Peyer's patch (tissue), 4 donors: ENCODE measurements at regions not wholly inside any gene's neighbourhood (a gene's known extent, or its start where the extent isn't known, plus 50 kb on each side); places are given as distances from the start of the nearest gene placed in this dataset.
"Not testable (repeated sequence)": the region's sequence is repeated elsewhere in the genome, so short reads cannot be mapped to it uniquely, and the experiment has no call there.

Source experiments
- DNase-seq, 3 donors: peaks; one replicate each; pipeline ENCODE4 v3.0.0-alpha.2; 2017 to 2019
- H3K27ac ChIP-seq, 4 donors: fragments of 200-600 bp; sonication (generic); one replicate each; pipeline ENCODE4 v1.5.1; 2016 to 2019
- H3K27me3 ChIP-seq, 2 donors: fragments of 200-600 bp; sonication (generic); one replicate each; pipeline ENCODE4 v1.5.1; 2019
- H3K36me3 ChIP-seq, 3 donors: fragments of 200-600 bp; sonication (generic); one replicate each; pipeline ENCODE4 v1.5.1; 2016 to 2019
- H3K4me1 ChIP-seq, 4 donors: fragments of 200-600 bp; sonication (generic); one replicate each; pipeline ENCODE4 v1.5.1; 2016 to 2019
- H3K4me3 ChIP-seq, 4 donors: fragments of 200-600 bp; sonication (generic); 1 replicate in 3 of 4; 2 replicates in 1 of 4; pipeline ENCODE4 v1.5.1; 2016 to 2019; ENCODE audit warnings: mild to moderate bottlenecking in 1 of 4
- H3K9me3 ChIP-seq, 4 donors: fragments of 200-600 bp; sonication (generic); one replicate each; pipeline ENCODE4 v1.5.1; 2016 to 2019; ENCODE audit warnings: mild to moderate bottlenecking in 1 of 4
- POLR2A ChIP-seq, 2 donors: fragments of 450-650 bp; IDR thresholded peaks; one replicate each; pipeline ENCODE4 v1.5.1; 2017; ENCODE audit warnings: antibody characterized with exemption in 2 of 2, mild to moderate bottlenecking in 2 of 2, moderate library complexity in 2 of 2
- TF ChIP-seq, protein P1 (sequence below), 6 experiments: fragments of 450-650 bp in 4 of 6; fragments of 200-600 bp in 2 of 6; sonication (generic) in 1 of 6; IDR thresholded peaks; one replicate each; pipeline ENCODE4 v1.5.1; 2017 to 2019; ENCODE audit warnings: antibody characterized with exemption in 6 of 6, mild to moderate bottlenecking in 3 of 6, moderate library complexity in 1 of 6

DNA sequence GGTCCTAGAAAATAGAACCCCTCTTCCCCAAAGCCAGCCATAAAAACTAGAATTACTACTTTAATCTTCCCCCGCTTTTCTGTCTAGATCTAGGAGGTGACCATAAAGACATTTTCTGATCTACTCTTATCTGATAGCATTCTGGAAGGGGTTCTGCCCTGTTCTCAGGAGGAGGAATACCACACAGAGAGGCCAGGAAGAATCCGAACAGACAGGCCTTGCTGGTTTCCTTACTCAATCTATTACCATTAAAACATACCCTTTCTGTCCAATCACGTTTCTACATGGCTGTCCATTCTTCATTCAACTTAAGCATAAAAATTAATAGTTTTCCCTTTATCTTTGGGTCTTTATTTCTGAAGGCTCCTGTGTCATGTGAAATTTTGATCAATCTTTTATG, 198.7 kb downstream of the GPAT3 start:
- Histone ChIP-seq H3K4me3 (no peak overlapping the region), H3K27ac (no peak overlapping the region), H3K27me3 (no peaks in the 10 kb centered on the region), H3K4me1 (no peaks in the 10 kb centered on the region), H3K9me3 (no peaks in the 10 kb centered on the region), H3K36me3 (no peaks in the 10 kb centered on the region)
- TF ChIP-seq POLR2A (IDR thresholded peaks at IDR 0.05), result no peak
- TF ChIP-seq, protein P1, sequence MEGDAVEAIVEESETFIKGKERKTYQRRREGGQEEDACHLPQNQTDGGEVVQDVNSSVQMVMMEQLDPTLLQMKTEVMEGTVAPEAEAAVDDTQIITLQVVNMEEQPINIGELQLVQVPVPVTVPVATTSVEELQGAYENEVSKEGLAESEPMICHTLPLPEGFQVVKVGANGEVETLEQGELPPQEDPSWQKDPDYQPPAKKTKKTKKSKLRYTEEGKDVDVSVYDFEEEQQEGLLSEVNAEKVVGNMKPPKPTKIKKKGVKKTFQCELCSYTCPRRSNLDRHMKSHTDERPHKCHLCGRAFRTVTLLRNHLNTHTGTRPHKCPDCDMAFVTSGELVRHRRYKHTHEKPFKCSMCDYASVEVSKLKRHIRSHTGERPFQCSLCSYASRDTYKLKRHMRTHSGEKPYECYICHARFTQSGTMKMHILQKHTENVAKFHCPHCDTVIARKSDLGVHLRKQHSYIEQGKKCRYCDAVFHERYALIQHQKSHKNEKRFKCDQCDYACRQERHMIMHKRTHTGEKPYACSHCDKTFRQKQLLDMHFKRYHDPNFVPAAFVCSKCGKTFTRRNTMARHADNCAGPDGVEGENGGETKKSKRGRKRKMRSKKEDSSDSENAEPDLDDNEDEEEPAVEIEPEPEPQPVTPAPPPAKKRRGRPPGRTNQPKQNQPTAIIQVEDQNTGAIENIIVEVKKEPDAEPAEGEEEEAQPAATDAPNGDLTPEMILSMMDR (IDR thresholded peaks at IDR 0.05), result no peak
- no peak for DNase-seq

DNA sequence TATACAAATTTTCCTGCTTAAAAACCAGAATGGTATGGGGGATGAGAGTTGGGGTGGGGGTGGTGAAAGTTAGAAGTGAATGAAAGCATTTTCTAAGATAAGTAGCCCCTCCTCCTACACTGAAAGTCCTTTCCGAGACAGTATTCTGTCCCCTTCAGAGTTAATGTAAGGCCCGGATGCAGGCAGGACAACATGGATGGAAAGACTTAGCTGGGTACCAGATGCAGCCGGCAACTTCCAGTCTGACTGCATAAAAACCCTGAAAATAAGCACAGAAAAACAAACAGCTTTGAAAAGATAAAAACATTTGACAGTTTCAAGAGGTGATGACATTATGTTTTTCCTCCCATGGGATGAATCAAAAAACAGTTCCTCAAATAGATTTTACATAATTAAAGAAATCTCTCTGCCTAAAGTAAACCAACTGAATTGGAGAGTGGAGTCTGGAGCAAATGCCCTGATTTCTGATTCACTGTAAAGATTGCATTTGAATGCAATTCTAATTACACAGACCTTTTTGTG, 196.3 kb downstream of the GPAT3 start:
- Histone ChIP-seq H3K4me1 (no peaks in the 10 kb centered on the region), H3K4me3 (no peak overlapping the region), H3K9me3 (no peaks in the 10 kb centered on the region), H3K36me3 (no peaks in the 10 kb centered on the region), H3K27me3 (no peaks in the 10 kb centered on the region), H3K27ac (no peak overlapping the region)
- TF ChIP-seq POLR2A (IDR thresholded peaks at IDR 0.05), result no peak
- TF ChIP-seq, protein P1 (IDR thresholded peaks at IDR 0.05), result no peak
- DNase-seq, result no peak

DNA sequence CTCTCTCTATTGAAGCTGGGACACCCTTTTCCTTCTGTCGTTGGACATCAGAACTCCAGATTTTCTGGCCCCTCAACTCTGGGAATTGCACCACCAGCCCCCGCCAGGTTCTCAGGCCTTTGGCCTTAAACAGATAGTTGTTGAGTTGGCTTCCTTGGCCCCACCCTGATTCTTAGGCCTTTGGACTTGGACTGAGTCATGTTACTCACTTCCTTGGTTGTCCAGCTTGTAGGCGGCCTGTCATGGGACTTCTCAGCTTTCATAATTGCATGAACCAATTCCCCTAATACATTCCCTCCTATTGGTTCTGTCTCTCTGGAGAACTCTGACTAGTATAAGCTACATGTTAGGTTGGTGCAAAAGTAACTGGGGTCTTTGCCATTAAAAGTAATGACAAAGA, 195.7 kb downstream of the GPAT3 start:
- H3K4me3 ChIP-seq, result no peak overlapping the region
- no peaks in the 10 kb centered on the region for H3K36me3 ChIP-seq
- DNase-seq, result no peak
- no peak for TF ChIP-seq POLR2A (IDR thresholded peaks at IDR 0.05)
- TF ChIP-seq, protein P1 (IDR thresholded peaks at IDR 0.05), result no peak
- no peaks in the 10 kb centered on the region for H3K4me1 ChIP-seq
- H3K27ac ChIP-seq, result no peak overlapping the region
- H3K27me3 ChIP-seq, result no peaks in the 10 kb centered on the region
- H3K9me3 ChIP-seq, result no peaks in the 10 kb centered on the region

DNA sequence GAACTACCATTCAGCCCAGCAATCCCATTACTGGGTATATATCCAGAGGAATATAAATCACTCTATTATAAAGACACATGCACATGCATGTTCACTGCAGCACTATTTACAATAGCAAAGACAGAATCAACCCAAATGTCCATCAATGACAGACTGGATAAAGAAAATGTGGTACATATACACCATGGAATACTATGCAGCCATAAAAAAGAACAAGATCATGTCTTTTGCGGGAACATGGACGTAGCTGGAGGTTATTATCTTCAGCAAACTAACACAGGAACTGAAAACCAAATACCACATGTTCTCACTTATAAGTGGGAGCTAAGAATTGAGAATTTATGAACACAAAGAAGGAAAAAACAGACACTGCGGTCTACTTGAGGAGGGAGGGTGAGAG, 195.1 kb downstream of the GPAT3 start:
- not testable (repeated sequence) for H3K4me3 ChIP-seq, H3K27ac ChIP-seq, H3K4me1 ChIP-seq, H3K9me3 ChIP-seq, H3K36me3 ChIP-seq, H3K27me3 ChIP-seq, DNase-seq

DNA sequence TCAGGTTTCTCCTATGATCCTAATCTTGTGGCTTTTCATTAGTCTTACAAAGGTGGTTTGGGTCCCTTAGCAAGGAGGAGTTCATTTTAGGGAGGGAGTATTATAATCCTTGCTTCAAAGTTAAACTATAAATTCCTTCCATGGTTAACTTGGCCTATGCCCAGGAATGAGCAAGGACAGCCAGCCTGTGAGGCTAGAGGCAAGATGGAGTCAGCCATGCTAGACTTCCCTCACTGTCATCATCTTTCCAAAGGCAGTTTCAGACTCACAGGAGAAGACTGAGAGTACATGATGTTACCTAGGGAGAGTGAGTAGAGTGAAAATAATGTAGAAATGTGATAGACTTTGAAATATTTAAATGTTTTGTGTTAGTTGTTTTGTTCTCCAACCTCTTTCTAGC, 192.3 kb downstream of the GPAT3 start:
- TF ChIP-seq, protein P1 (IDR thresholded peaks at IDR 0.05), result no peak
- TF ChIP-seq POLR2A (IDR thresholded peaks at IDR 0.05), result no peak
- no peaks in the 10 kb centered on the region for H3K27me3 ChIP-seq
- no peaks in the 10 kb centered on the region for H3K4me1 ChIP-seq
- H3K27ac ChIP-seq, result no peak overlapping the region
- DNase-seq, result no peak
- no peak overlapping the region for H3K4me3 ChIP-seq
- no peaks in the 10 kb centered on the region for H3K36me3 ChIP-seq
- H3K9me3 ChIP-seq, result no peaks in the 10 kb centered on the region

DNA sequence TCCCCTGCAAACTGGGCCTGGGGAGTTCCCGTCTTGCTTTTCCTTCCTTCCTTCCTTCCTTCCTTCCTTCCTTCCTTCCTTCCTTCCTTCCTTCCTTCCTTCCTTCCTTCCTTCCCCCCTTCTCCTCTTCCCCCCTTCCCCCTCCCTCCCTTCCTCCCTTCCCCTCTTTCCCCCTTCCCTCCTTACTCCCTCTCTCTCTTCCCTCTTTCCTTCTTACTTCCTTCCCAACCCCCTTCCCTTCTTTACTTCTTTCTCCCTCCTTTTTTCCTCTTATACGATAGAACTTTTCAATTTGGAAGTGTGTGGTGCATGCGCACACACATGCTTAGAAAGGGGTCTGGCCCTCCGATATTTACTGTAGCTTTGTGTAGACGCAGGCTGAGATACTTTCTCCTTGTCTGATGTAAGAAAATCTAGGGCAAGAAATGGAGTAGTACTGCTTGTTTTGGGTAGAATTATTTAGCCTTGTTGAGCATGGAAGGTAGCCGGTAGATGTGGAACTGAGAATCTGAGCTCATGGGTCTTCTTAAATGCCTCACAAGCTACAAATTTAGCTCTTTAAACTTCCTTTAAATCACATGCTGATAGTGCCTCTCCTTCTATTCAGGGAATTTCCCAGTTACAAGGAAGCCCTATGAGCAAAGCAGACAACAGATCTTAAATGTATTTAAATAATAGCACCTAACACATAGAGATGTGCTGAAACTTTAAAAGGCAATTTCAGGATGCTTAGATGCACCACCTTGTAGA, 189.6 kb downstream of the GPAT3 start:
- no peak for DNase-seq
- no peaks in the 10 kb centered on the region for H3K4me1 ChIP-seq
- H3K27ac ChIP-seq, result no peak overlapping the region
- no peaks in the 10 kb centered on the region for H3K27me3 ChIP-seq
- TF ChIP-seq, protein P1 (IDR thresholded peaks at IDR 0.05), result no peak
- TF ChIP-seq POLR2A (IDR thresholded peaks at IDR 0.05), result no peak
- H3K9me3 ChIP-seq, result no peaks in the 10 kb centered on the region
- no peaks in the 10 kb centered on the region for H3K36me3 ChIP-seq
- no peak overlapping the region for H3K4me3 ChIP-seq
